Endometrial microvascular endothelial cells (primary cell): ENCODE measurements at regions not wholly inside any gene's neighbourhood (a gene's known extent, or its start where the extent isn't known, plus 50 kb on each side); places are given as distances from the start of the nearest gene placed in this dataset.

Experiments used
- in situ Hi-C: cut with HindIII; loops from 2 replicates; pipeline ENCODE4 v1.10.0; 2017; ENCODE audit warnings: low sequenced_read_pairs, low pct_unique_long_range_greater_than_20kb; ENCODE audit errors: inconsistent ontology term

DNA sequence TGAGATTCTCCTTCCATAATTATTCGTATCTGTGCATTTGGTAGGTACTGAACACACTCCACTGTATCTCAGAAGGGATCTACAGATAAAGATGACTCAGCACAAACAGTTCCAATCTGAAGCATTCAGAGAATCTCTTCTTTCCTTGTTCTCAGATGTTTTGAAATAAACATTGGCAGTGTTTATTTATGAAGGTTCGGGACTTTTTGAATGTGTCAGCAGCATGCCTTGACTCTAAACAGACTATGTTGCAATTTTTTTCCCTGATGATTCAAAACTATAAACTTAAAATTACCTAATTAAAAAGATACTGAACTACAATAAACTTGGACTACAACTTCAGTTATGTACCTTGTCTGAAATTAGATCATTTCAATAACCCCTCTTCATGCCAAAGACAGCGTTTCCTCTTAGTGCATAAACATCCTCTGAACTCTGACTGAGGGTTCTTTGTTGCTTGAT, 612.9 kb upstream of the TBL1XR1 start:
- in situ Hi-C loops = loop anchor here (10.0 kb wide), 1 partner anchor 125 kb away; no protein-coding TSS in a partner anchor

DNA sequence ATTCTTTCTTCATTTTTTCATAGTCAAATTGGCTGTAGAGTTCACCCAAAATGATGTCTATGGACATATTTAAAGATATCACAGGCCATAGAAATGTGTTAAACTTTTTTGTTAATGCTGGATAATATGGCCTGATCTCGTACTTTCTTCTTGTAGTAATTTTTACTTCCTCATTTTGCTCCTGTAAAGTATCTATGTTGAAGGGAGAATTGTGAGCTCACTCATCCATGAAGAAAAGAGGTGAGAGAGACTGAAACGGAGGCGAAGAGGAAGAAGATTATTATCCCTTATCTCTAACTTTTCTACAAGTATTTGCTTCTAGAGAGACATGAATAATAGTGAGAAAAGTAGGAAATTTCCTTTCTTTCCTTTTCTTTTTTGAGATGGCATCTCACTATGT, 613.8 kb upstream of the TBL1XR1 start:
- in situ Hi-C loops = loop anchor here (10.0 kb wide), 1 partner anchor 124 kb away; no protein-coding TSS in a partner anchor

GRCh38 chr3:177811835-177812234, 614.6 kb upstream of the TBL1XR1 start:
- in situ Hi-C loops = loop anchor here (10.0 kb wide), 1 partner anchor 123 kb away; no protein-coding TSS in a partner anchor

DNA sequence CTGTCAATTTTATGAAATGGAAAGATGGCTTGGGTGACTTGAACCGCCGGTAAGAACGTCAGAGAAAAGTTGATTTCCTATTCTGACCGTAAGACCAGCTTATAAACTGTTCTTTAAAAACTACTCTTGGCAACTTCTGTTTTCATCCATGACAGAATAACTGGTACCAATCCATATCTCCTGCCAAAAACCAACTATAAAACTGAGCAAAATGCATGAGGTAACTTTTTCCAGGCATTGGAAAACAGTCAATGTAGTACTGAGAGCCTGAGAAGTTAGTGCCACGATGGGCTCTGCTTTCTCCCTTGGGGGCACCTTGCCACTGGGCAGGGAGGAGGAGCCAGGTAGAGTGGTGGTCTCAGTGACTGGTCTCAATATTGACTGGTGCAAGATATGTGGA, 615.2 kb upstream of the TBL1XR1 start:
- in situ Hi-C loops = loop anchor here (10.0 kb wide), 1 partner anchor 122 kb away; no protein-coding TSS in a partner anchor

- in situ Hi-C loops = loop anchor here (10.0 kb wide), 1 partner anchor 121 kb away; no protein-coding TSS in a partner anchor
Observed at GRCh38 chr3:177813322-177813721, 616.0 kb upstream of the TBL1XR1 start.

DNA sequence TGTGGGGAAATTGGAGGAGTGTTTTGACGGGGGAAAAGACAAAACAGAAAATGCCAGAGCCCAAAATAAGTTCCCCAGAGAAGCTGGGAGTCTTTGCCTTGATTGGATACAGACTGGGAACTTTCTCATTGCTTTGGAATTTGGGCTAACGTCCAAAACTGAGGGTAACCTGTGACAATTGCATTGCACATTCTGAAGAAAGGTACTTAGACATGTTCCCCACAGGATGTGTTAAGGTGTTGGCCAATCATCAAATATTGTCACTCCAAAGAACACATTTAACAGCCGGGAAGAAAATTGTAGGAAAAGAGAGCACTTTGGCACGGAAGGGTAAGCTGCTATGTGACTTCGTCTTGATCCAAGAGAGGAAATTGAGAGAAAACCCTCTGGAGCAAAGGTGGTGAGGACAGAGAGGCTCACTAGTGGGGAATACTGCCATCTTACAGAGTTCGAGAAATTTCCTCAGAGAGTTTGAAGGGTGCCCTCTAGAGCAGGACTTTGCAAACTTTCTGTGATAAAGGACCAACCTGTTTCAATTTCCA, 619.5 kb upstream of the TBL1XR1 start:
- in situ Hi-C loops = loop anchor here (10.0 kb wide), 1 partner anchor 118 kb away; no protein-coding TSS in a partner anchor

DNA sequence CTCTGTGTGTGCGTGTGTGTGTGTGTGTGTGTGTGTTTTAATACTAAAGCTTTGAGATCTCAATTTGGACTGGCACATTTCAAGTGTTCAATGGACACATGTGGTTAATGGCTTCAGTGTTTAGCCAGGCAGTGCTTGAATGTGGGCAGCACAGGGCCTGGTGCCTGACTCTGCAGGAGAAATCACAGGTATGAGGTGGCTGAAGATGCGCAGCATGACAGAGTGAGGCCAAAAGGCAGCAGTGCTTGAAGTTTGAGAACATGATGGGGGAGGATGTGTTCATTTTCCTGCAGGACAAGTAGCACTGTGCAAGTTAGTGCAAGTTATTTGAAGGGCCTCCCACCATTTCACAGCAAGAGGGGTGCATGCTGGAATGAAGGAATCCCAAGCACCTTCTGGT, 620.5 kb upstream of the TBL1XR1 start:
- in situ Hi-C loops = loop anchor here (10.0 kb wide), 1 partner anchor 117 kb away; no protein-coding TSS in a partner anchor

DNA sequence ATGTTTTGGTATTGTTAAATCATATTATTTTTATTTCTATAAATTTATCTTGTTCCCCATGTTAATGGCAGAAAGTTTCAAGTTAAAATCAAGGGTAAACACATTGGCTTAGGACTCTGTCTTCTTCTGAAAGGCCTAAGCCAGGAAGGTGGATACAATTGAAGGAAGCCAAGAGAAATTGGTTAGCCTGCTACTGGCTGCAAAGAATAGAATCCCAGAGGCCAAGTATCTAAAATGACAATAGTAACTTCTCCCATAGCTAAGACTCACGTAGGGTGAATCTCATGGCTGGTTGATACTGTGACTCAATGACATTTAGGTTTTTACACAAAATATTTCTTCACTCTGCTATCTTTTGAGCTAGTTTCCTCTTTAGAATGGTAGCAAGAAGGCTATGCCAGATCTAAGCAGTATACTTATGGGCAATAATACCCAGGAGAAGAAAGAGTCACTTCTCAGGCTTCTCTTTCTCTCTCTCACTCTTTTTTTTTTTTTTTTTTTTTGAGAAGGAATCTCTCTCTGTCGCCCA, 621.5 kb upstream of the TBL1XR1 start:
- in situ Hi-C loops = loop anchor here (10.0 kb wide), 1 partner anchor 116 kb away; no protein-coding TSS in a partner anchor

GRCh38 chr3:177820683-177821316, 623.5 kb upstream of the TBL1XR1 start:
- in situ Hi-C loops = loop anchor here (10.0 kb wide), 1 partner anchor 504 kb away; no protein-coding TSS in a partner anchor

DNA sequence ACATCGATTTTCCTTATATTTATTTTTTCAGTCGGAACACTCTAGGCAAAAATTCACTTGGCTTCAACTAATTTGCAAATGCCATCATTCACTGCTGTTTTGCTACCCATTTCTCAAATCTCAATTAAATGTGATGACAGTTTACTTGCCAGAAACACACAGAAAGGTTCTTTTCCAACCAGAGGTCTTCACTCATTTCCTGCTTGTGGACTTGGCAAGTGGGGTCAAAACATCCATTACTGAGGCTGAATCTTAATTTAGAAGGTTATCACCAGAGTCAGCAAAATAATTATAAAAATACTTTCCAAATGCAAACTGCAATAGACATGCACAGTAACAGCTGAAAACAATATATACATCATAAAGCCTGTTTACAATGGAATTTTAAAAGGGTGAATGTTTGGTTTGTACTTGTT, 625.4 kb upstream of the TBL1XR1 start:
- in situ Hi-C loops = loop anchor here (10.0 kb wide), 1 partner anchor 502 kb away; no protein-coding TSS in a partner anchor

- in situ Hi-C loops = loop anchor here (10.0 kb wide), 1 partner anchor 501 kb away; no protein-coding TSS in a partner anchor
Observed at GRCh38 chr3:177823701-177824189, 626.5 kb upstream of the TBL1XR1 start.

GRCh38 chr3:177824190-177824786, 627.0 kb upstream of the TBL1XR1 start:
- in situ Hi-C loops = loop anchor here (10.0 kb wide), 1 partner anchor 501 kb away; no protein-coding TSS in a partner anchor

GRCh38 chr3:177824841-177825240, 627.6 kb upstream of the TBL1XR1 start:
- in situ Hi-C loops = loop anchor here (10.0 kb wide), 1 partner anchor 500 kb away; no protein-coding TSS in a partner anchor

GRCh38 chr3:177826253-177826652, 629.0 kb upstream of the TBL1XR1 start:
- in situ Hi-C loops = loop anchor here (10.0 kb wide), 1 partner anchor 499 kb away; no protein-coding TSS in a partner anchor

GRCh38 chr3:177827511-177828207, 630.4 kb upstream of the TBL1XR1 start:
- in situ Hi-C loops = loop anchor here (10.0 kb wide), 1 partner anchor 497 kb away; no protein-coding TSS in a partner anchor

GRCh38 chr3:177828208-177828565, 630.9 kb upstream of the TBL1XR1 start:
- in situ Hi-C loops = loop anchor here (10.0 kb wide), 1 partner anchor 497 kb away; no protein-coding TSS in a partner anchor

- in situ Hi-C loops = no loop called here
Observed at GRCh38 chr3:177830411-177830849, 633.1 kb upstream of the TBL1XR1 start.

DNA sequence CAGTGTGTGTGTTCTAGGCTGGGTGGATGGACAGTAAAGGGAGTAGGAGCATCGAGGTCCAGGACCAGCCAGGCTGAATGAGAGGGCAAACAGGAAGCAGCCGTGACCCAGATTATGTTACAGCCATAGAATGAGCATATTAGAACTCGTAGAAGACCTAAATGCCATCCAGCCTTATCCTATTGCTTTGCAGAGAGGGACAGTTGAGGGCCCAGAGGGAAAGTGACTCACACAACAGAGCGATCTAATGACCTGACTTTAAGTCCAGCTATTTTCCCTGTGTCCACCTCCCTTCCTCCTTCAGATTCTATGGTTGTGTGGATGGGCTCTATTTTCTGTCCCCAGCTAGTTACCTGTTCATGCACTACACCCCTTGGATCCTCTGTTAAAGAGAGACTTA, 634.1 kb upstream of the TBL1XR1 start:
- in situ Hi-C loops = no loop called here
